GM19395 (cell line): ENCODE measurements at regions not wholly inside any gene's neighbourhood (a gene's known extent, or its start where the extent isn't known, plus 50 kb on each side); places are given as distances from the start of the nearest gene placed in this dataset.

Experiments used
- ATAC-seq: cut with Tn5 transposase; IDR thresholded peaks from one replicate; pipeline ENCODE4 v1.9.1; 2021; ENCODE audit warnings: mild to moderate bottlenecking, moderate library complexity; ENCODE audit not compliant: unreplicated experiment

DNA sequence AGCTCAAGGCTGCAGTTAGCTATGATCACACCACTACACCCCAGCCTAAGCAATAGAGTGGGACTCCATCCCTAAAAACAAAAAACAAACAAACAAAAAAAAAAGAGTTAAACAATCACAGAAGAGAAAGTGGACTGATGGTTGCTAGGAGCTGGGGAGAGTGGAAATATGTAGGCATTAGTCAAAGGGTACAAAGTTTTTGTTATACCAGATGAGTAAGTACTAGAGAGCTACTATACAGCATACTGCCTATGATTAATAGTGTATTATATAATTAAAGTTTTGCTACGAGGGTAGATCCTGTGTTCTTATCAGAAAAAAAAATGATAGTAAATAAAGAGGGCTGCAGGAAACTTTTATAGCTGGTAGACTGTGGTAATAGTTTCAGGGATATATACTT lies 538.6 kb downstream of the ELAVL2 start:
- no peak for ATAC-seq

GRCh38 chr9:23288545-23288944 lies 537.5 kb downstream of the ELAVL2 start:
- ATAC-seq, result no peak

DNA sequence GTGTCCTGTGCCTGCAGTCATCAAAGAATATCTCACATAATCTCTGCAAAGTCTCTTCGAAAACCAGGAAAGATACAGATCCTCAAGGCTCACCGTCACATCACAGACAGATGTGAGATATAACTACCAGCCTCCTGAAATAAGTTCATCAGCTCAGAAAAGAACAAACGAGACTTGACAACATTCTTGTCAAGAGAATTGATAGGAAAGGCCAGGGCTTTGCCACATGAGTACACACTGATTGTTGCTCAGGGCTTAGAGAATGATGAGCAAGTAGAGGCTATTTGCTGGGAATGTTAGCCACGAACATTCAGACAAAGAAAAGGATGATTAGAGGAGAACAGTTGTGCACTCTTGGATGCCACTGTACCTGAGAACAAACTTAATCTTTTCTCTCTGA lies 535.1 kb downstream of the ELAVL2 start:
- no peak for ATAC-seq

GRCh38 chr9:23302281-23302680 lies 523.8 kb downstream of the ELAVL2 start:
- no peak for ATAC-seq

DNA sequence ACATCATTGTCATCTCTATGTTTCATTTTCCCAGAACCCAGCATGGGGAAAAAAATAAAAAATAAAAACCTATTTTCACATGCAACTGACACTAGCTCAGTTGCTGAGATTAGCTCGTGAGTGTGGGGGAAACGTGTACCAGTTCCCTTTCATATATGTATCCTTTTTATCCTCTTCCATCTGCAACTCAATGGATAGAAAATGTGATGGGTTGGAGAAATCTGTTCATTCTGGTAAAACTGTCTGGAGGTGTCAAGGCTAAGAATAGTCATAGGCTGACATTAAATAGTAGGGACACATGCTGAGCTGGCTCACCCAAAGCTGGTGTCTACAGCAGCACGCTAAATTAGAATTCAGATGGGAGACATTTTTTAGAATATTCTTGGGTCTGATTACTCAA lies 519.3 kb downstream of the ELAVL2 start:
- no peak for ATAC-seq

GRCh38 chr9:23307731-23308513 lies 518.1 kb downstream of the ELAVL2 start:
- no peak for ATAC-seq

- ATAC-seq, result no peak
These were observed 516.2 kb downstream of the ELAVL2 start for GRCh38 chr9:23309800-23310199.

DNA sequence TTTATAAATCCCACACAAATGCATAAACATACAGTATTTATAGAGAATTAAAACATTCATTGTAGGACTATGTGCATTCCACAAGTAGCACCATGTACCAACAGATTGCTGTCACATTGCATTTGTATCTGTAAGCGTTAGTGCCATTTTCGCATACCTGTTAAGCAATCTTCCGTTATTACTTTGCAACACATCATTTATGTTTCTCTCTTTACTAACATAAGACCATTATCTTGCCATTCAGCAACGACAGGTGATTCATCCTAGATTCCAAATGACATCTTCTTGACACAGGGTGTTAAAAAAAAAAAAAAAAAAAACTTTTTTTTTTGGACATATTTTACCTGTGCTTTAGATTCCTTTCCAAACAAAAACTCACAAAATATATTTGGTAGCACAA lies 511.8 kb downstream of the ELAVL2 start:
- ATAC-seq, result no peak

- ATAC-seq, result no peak
These were observed 506.9 kb downstream of the ELAVL2 start for GRCh38 chr9:23319092-23319491.

- no peak for ATAC-seq
These were observed 505.0 kb downstream of the ELAVL2 start for GRCh38 chr9:23321049-23321448.

DNA sequence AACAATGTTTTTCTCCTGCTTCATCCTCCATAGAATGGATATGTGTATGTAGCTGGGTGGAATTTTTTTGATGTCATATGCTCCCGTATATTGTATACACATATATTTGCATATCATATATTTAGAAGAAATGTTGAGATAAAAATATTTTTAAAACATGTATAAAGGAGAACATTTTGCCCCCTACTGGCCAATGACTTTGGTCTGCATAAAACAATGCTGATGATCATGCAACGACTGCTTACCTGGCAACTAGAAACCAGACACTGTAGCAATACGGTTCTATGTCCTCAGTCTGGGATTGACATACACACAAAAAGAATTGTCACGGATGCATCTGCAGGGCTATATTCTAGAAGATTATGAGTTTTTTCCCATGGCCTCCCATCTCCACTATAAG lies 503.6 kb downstream of the ELAVL2 start:
- no peak for ATAC-seq

DNA sequence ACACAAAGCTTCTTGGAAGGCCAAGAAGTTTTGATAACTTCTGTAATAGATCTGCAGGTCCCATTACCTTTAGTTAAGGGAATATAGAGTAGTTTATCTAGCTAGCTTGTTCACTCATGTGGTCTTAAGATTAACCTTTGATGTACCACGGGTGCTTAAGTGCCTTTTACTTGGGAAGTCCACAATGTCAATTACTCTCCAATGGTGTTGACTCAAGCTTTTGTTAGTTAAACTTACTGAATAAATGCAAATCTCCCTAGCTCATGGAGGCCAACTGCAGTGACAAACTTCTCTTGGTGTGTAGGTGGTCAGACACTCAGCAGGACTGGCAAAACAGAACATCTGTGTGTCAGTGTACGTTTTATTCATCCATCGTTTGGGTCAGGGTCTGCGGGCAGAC lies 501.5 kb downstream of the ELAVL2 start:
- ATAC-seq, result no peak

DNA sequence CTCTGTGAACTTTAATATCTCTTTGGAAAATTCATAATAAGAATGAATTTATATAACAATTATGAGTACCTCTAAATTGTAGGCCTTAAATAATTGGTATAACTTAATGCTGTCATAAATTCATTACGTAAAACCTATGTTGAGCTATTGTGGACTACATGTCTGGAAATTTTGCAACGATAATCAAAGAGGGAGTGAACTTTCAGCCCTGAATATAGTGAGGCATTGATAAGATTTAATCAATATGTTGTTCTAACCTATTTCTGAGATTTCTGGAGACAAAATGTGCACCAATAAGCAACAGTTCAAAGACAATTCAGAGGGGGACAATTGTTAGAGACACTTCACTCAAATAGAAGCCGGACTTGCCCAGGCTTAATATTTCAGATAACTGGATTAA lies 499.4 kb downstream of the ELAVL2 start:
- no peak for ATAC-seq

GRCh38 chr9:23341346-23341745 lies 484.7 kb downstream of the ELAVL2 start:
- no peak for ATAC-seq

DNA sequence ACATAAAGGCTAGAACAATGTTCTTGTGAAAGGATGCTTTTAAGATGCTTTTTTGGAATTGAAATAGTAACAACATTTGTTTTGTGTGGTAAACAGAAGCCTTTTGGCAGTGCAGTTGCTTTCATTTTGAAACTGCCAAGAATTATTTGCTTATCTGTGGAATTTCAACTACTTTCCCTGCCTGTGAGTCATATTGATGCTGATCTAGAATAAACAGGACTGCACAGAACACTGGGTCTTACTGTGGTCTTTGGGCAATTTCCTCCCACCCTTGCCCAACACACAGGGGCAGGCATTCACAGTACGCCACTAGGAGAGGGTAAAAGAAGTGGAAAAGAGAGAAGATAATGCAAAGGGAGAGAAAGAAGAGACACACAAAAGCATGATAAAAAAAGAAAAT lies 483.7 kb downstream of the ELAVL2 start:
- no peak for ATAC-seq

DNA sequence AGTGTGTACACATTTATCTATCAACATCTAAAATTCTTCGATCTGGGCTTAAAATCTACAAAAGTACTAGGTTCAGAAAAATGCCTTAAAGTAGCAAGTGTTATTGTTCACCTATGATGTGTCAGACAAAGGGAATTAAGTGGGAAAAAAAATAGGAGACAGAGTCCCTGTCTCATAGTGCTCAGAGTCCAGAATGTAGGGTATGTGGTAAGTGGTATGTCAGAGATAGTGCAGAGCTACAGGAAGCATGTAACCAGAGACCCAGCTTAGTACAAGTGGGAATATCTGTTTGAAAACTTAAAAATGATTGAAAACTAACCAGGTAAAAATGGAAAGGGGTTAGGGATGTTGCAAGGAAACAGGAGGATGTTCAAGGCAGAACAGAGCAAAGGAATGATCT lies 482.8 kb downstream of the ELAVL2 start:
- no peak for ATAC-seq

DNA sequence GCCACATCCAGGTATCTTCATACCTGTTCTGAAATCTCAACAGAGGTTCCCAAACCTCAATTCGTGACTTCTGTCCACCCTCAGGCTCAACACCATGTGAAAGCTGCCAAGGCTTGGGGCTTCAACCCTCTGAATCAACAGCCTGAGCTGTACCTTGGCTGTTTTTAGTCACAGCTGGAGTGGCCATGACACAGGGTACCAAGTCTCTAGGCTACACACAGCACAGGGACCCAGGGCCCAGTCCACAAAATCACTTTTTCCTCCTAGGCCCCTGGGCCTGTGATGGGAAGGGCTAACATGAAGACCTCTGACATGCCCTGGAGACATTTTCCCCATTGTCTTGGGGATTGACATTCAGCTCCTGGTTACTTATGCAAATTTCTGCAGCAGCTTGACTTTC lies 464.9 kb downstream of the ELAVL2 start:
- ATAC-seq, result no peak

DNA sequence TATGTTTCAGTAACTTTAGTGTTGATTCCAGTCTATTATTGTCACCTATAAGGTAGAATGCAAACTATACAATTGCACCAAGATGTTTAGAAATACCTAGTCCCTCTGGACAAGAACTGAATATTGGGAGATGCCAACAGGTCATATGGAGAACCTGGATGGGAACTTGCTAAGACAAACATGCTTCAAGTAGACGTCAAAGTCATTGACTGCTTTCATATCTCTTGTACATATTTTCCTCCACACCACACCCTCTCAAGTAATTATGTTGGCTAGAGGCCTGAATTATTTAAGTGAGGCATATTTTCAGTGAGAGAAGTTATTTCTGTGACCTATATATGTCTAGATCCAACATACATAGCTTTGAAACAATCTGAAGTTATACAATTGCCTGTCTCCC lies 453.3 kb downstream of the ELAVL2 start:
- ATAC-seq, result no peak

GRCh38 chr9:23375511-23375910 lies 450.5 kb downstream of the ELAVL2 start:
- no peak for ATAC-seq

DNA sequence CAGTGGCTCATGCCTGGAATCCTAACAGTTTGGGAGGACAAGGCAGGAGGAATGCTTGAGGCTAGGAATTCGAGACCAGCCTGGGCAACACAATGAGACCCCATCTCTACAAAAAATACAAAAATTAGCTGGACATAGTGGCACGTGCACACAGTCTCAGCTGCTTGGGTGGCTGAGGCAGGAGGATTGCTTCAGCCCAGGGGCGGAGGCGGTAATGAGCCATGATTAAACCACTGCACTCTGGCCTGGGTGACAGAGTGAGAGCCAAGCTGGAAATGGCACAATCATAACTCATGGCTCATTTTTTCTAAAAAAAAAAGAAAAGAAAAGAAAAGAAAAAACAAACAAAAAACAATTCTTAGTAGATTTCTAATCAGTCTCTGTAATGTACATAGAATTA lies 446.2 kb downstream of the ELAVL2 start:
- ATAC-seq, result no peak

DNA sequence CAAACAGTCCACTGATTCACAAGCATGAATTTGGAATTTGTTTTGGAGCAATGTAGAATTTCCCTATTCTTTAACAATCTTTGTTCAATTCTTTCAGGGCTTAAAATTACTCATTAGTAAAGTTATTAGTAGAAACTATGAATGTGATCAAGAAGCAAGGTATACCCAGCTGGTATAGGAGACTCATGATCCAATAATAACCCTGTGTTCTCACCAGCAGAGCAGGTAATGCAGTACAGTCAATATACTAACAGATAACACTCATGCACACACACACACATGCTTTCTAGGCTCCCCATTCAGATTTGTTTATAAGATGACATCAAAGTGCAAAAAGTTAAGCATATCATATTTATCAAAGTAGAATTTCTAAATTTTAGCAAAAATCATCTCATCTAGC lies 445.2 kb downstream of the ELAVL2 start:
- no peak for ATAC-seq

DNA sequence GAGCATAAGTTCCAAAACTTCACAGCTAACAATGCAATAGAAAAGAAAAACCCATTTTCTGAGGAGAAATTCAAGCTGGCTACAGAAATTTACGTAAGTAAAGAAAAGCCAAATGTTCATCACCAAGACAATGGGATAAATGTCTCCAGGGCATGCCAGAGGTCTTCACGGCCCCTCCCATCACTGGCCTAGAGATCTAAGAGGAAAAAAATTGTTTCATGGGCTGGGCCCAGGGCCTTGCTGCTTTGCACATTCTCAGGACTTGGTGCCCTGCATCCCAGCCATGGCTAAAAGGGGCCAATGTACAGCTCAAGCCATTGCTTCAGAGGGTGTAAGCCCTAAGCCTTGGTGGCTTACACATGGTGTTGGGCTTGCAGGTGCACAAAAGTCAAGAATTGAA lies 443.6 kb downstream of the ELAVL2 start:
- no peak for ATAC-seq

DNA sequence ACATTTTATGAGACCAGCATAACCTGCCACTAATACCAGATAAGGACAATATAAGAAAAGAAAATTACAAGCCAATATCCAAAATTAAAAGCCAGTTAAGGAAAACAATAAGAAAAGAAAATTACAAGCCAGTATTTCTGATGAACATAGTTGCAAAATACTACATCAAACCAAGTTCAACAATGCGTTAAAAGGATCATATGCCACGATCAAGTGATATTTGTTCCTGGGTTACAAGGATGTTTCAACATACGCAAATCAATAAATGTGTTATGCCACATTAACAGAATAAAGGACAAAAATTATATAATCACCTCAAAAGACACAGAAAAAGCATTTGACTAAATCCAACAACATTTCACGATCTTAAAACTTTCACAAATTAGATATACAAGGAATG lies 431.9 kb downstream of the ELAVL2 start:
- no peak for ATAC-seq
